K562 (cell line): ENCODE measurements at regions not wholly inside any gene's neighbourhood (a gene's known extent, or its start where the extent isn't known, plus 50 kb on each side); places are given as distances from the start of the nearest gene placed in this dataset.

Source experiments
- ATAC-seq: fragments of 200-7000 bp; cut with Tn5 transposase; 3 replicates; pipeline ENCODE4 v1.9.1; 2020; ENCODE audit warnings: moderate library complexity
- BruUV-seq: library from RNA; stranded (reverse); fragments of 400-500 nt; replicated peaks from 2 replicates; lab custom pipeline; 2021; lab: Mats Ljungman, UMichigan
- CTCF ChIA-PET: fragments of 300-600 bp; formaldehyde crosslinking; extraction: SDS; loops from one replicate; lab custom pipeline; 2021; ENCODE audit warnings: low intra/inter-chr PET ratio; lab: Yijun Ruan, JAX
- POLR2A ChIA-PET: fragments of 300-600, 350-650 bp; sonication (Branson Sonifier 250); formaldehyde crosslinking; extraction: SDS; loops from one replicate; lab custom pipeline; 2021; ENCODE audit warnings: antibody characterized with exemption, inconsistent platforms; lab: Yijun Ruan, JAX
- DNase-seq, 4 experiments: peaks; one replicate each; pipeline versions ENCODE4 v3.0.0 to v3.0.0-alpha.2; 2011 to 2018; ENCODE audit warnings: low spot score in 3 of 4, mixed read lengths in 3 of 4; ENCODE audit errors: extremely low read depth in 1 of 4
- FAIRE-seq: peaks from 2 replicates; lab custom pipeline; 2011; peaks lifted over from hg19 to GRCh38; lab: Jason Lieb, UNC
- H2AFZ ChIP-seq: 2 replicates; pipeline ENCODE4 v1.6.0; 2011; ENCODE audit warnings: low read depth, low read length, control low read depth, inconsistent platforms
- H3K27ac ChIP-seq: fragments of 200-600 bp; 3 replicates; pipeline ENCODE4 v1.8.0; 2011; ENCODE audit warnings: low read depth, mild to moderate bottlenecking, control low read depth, inconsistent platforms, low read length, moderate library complexity, mixed read lengths; ENCODE audit errors: extremely low read depth
- H3K27me3 ChIP-seq, 2 experiments: fragments of 300-600 bp in 1 of 2; 2 replicates in 1 of 2; 3 replicates in 1 of 2; pipeline versions ENCODE4 v1.6.0 to v1.8.0; 2011; ENCODE audit warnings: inconsistent platforms in 2 of 2, low read length in 2 of 2, mild to moderate bottlenecking in 1 of 2, mixed read lengths in 1 of 2, moderate library complexity in 1 of 2; ENCODE audit not compliant: control insufficient read depth in 2 of 2, insufficient read depth in 2 of 2
- H3K36me3 ChIP-seq: fragments of 300-600 bp; 3 replicates; pipeline ENCODE4 v1.8.0; 2011; ENCODE audit warnings: mild to moderate bottlenecking, low read length, inconsistent platforms; ENCODE audit not compliant: control insufficient read depth, insufficient read depth
- H3K4me1 ChIP-seq, 2 experiments: fragments of 200-600 bp in 1 of 2; replicated peaks in 1 of 2; 2 replicates in 1 of 2; 3 replicates in 1 of 2; pipeline versions ENCODE4 v1.5.1 to v1.8.0; 2011; ENCODE audit warnings: inconsistent platforms in 2 of 2, low read length in 2 of 2, mild to moderate bottlenecking in 1 of 2, mixed read lengths in 1 of 2, moderate library complexity in 1 of 2; ENCODE audit not compliant: control insufficient read depth in 2 of 2, insufficient read depth in 2 of 2
- H3K4me2 ChIP-seq: 2 replicates; pipeline ENCODE4 v1.6.1; 2011; ENCODE audit warnings: low read length, control low read depth, inconsistent platforms, mixed read lengths; ENCODE audit not compliant: insufficient read depth
- H3K4me3 ChIP-seq: fragments of 200-600 bp; sonication (generic), shearing (Covaris generic); 2 replicates; pipeline ENCODE4 v1.5.1; 2016; ENCODE audit warnings: control low read depth, inconsistent platforms
- H3K79me2 ChIP-seq: fragments of 200-600 bp; 3 replicates; pipeline ENCODE4 v1.8.0; 2011; ENCODE audit warnings: low read length, inconsistent platforms; ENCODE audit not compliant: control insufficient read depth, insufficient read depth
- H3K9ac ChIP-seq, 2 experiments: 2 replicates each; pipeline versions ENCODE4 v1.6.0 to v1.6.1; 2011; ENCODE audit warnings: low read depth in 2 of 2, low read length in 2 of 2, control low read depth in 1 of 2, inconsistent platforms in 1 of 2, mild to moderate bottlenecking in 1 of 2, mixed read lengths in 1 of 2; ENCODE audit not compliant: insufficient read depth in 1 of 2
- H3K9me1 ChIP-seq: one replicate; pipeline ENCODE4 v1.6.0; 2011; ENCODE audit warnings: inconsistent platforms, mild to moderate bottlenecking, low read length, moderate library complexity; ENCODE audit not compliant: control insufficient read depth, insufficient read depth
- H3K9me3 ChIP-seq: replicated peaks from 2 replicates; pipeline ENCODE4 v1.5.1; 2011; ENCODE audit warnings: low read depth, low read length, inconsistent platforms; ENCODE audit not compliant: control insufficient read depth, insufficient read depth
- H4K20me1 ChIP-seq: replicated peaks from 2 replicates; pipeline ENCODE4 v1.6.1; 2011; ENCODE audit warnings: low read length, inconsistent platforms, mixed read lengths; ENCODE audit not compliant: control insufficient read depth, insufficient read depth
- CEBPG ChIP-seq, 3 experiments: fragments of 200-800 bp in 1 of 3; sonication (Bioruptor generic) in 1 of 3; sonication (generic) in 1 of 3; formaldehyde crosslinking in 1 of 3; IDR thresholded peaks in 2 of 3; conservative IDR thresholded peaks in 1 of 3; 2 replicates each; pipeline versions ENCODE4 v1.6.1 to v1.8.0; 2016 to 2022; ENCODE audit warnings: missing compliant biosample characterization in 2 of 3, missing genetic modification characterization in 2 of 3, mild to moderate bottlenecking in 1 of 3, missing genetic modification reagents in 1 of 3
- TEAD2 ChIP-seq: fragments of 450-650 bp; IDR thresholded peaks from 2 replicates; pipeline ENCODE4 v1.6.1; 2016; ENCODE audit warnings: missing genetic modification characterization, control low read depth, missing compliant biosample characterization
- ZNF316 ChIP-seq: fragments of 450-650 bp; IDR thresholded peaks from 2 replicates; pipeline ENCODE4 v1.6.1; 2016
- WGBS: fragments of 100-300 bp; shearing (Covaris generic); methylation state at CpG from one replicate; pipeline ENCODE4 v1.1.6; 2016; ENCODE audit warnings: low coverage, mixed read lengths; ENCODE audit not compliant: insufficient coverage; ENCODE audit errors: missing lambda C conversion rate; 5-methylcytosine and 5-hydroxymethylcytosine counted together
- in situ Hi-C: fragments of 300-500 bp; cut with MboI; formaldehyde crosslinking; loops from 4 replicates; pipeline ENCODE4 v1.15.0; 2018; ENCODE audit warnings: inconsistent platforms, mixed read lengths
- intact Hi-C: fragments of 100-400 bp; cut with micrococcal nuclease; formaldehyde crosslinking; loops from 2 replicates; pipeline ENCODE4 v1.14.2; 2022
- TF ChIP-seq, protein P1 (sequence below): fragments of 450-650 bp; formaldehyde crosslinking; IDR thresholded peaks from 2 replicates; pipeline ENCODE4 v1.4.0; 2022; ENCODE audit warnings: missing genetic modification characterization

DNA sequence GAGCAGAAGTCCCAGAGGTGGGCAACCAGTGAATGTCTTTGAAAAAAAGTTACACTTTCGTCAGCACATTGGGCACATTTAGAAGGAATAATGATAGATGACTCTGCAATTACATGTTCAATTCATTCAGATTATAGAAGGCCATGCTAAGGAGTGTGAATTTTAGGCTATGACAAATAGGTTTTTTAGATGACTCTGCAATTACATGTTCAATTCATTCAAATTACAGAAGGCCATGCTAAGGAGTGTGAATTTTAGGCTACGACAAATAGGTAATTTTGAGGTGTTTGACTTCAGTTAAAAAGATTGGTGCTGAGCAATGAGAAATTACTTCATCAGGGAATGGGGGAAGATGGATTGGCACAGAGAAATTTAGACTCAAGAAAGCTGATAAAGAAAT is 744.9 kb upstream of the MMS22L start:
- Histone ChIP-seq H3K27me3 (no peaks in the 10 kb centered on the region), H3K4me3 (no peak overlapping the region), H3K9ac (no peak overlapping the region), H2AFZ (no peak overlapping the region), H3K79me2 (no peaks in the 10 kb centered on the region), H3K9me1 (no peaks in the 10 kb centered on the region), H3K27ac (no peak overlapping the region), H3K4me1 (no peaks in the 10 kb centered on the region), H4K20me1 (no peaks in the 10 kb centered on the region), H3K4me2 (no peak overlapping the region), H3K9me3 (no peaks in the 10 kb centered on the region), H3K36me3 (no peaks in the 10 kb centered on the region)
- ATAC-seq (no peak), DNase-seq (no peak), FAIRE-seq (no peak)
- WGBS, result 0% methylated on average over 2 of the region's 2 CpGs
- ChIA-PET CTCF (no interaction called here), POLR2A (no interaction called here)
- in situ Hi-C loops (no loop called here), intact Hi-C loops (no loop called here)
- BruUV-seq, result no TSS peak
- TF ChIP-seq ZNF316 (peak; percentile 27; the same call in 1 of the 2 replicates), TEAD2 (tag) (no peak)

DNA sequence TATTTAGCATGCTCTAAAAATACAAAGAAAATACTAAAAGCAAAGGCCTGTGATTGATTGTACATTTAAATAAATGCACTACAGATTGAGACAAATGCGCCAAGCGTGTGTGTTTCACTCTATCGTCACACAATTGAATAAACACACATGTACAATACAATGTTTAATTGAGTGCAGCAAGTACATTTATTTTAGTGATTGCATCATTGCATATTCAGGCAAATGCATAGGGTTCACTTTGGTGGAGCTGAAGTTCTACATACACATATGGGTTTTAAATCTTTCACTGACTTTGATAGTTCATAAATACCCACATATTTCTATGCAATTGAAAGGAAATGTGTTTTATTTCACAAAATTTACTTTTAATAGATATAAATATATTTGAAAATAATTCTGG is 750.6 kb upstream of the MMS22L start:
- no peak for ATAC-seq
- Histone ChIP-seq H3K79me2 (no peaks in the 10 kb centered on the region), H3K27me3 (no peaks in the 10 kb centered on the region), H2AFZ (no peak overlapping the region), H3K4me3 (no peak overlapping the region), H3K9me1 (no peaks in the 10 kb centered on the region), H3K27ac (no peak overlapping the region), H3K36me3 (no peaks in the 10 kb centered on the region), H3K9ac (no peak overlapping the region), H3K4me2 (no peak overlapping the region), H4K20me1 (no peaks in the 10 kb centered on the region), H3K9me3 (peaks cover 2% of the 10 kb centered on the region; the same call in 1 of the 2 replicates), H3K4me1 (no peaks in the 10 kb centered on the region)
- no peak for TF ChIP-seq CEBPG (CRISPR knock-in tag; IDR thresholded peaks at IDR 0.05)
- TF ChIP-seq CEBPG (tag; conservative IDR thresholded peaks at IDR 0.05 in 1 of 2, IDR thresholded peaks at IDR 0.05 in 1 of 2), result 0 out of 4 replicates have a peak, but pooled peaks of 1 of the 2 experiments have one; percentile 20
- TF ChIP-seq, protein P1, sequence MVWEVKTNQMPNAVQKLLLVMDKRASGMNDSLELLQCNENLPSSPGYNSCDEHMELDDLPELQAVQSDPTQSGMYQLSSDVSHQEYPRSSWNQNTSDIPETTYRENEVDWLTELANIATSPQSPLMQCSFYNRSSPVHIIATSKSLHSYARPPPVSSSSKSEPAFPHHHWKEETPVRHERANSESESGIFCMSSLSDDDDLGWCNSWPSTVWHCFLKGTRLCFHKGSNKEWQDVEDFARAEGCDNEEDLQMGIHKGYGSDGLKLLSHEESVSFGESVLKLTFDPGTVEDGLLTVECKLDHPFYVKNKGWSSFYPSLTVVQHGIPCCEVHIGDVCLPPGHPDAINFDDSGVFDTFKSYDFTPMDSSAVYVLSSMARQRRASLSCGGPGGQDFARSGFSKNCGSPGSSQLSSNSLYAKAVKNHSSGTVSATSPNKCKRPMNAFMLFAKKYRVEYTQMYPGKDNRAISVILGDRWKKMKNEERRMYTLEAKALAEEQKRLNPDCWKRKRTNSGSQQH (CRISPR knock-in tag), result no peak
- BruUV-seq, result no TSS peak
- 0% methylated on average over 3 of the region's 3 CpGs for WGBS
- intact Hi-C loops, result no loop called here
- ChIA-PET CTCF (no interaction called here), POLR2A (no interaction called here)
- FAIRE-seq, result no peak
- in situ Hi-C loops, result no loop called here
- DNase-seq, result no peak
